ENCODE measurements at regions not wholly inside any gene's neighbourhood (a gene's known extent, or its start where the extent isn't known, plus 50 kb on each side); places are given as distances from the start of the nearest gene placed in this dataset.

- Histone ChIP-seq H3K9me3 (replicated peaks in 1 of 3) (no peaks in the 10 kb centered on the region), H3K27ac (no peak overlapping the region), H3K4me1 (replicated peaks in 1 of 2) (no peaks in the 10 kb centered on the region), H3K4me3 (no peak overlapping the region), H3K36me3 (replicated peaks in 1 of 2) (no peaks in the 10 kb centered on the region), H3K27me3 (no peaks in the 10 kb centered on the region)
- TF ChIP-seq POLR2A (IDR thresholded peaks at IDR 0.05), result no peak
- TF ChIP-seq CTCF (IDR thresholded peaks at IDR 0.05), result no peak
- no peak for DNase-seq
- WGBS, 4 donors, result 85 to 92% (median 87%) methylated on average over 14 to 15 of the region's 15 CpGs
- intact Hi-C loops (cut with DNase I), result no loop called here
These were observed 94.2 kb upstream of the CDK1 start for GRCh38 chr10:60684091-60684490.

- intact Hi-C loops (cut with DNase I), result no loop called here
- Histone ChIP-seq H3K9me3 (replicated peaks in 1 of 3) (no peaks in the 10 kb centered on the region), H3K27ac (no peak overlapping the region), H3K4me3 (no peak overlapping the region), H3K36me3 (replicated peaks in 1 of 2) (no peaks in the 10 kb centered on the region), H3K27me3 (no peaks in the 10 kb centered on the region), H3K4me1 (replicated peaks in 1 of 2) (no peaks in the 10 kb centered on the region)
- DNase-seq, result no peak
- TF ChIP-seq POLR2A (IDR thresholded peaks at IDR 0.05) (no peak), CTCF (IDR thresholded peaks at IDR 0.05) (no peak)
- WGBS, 4 donors, result 61 to 76% (median 67%) methylated on average over 2 of the region's 2 CpGs
These were observed 97.2 kb upstream of the CDK1 start for GRCh38 chr10:60681103-60681502.

- DNase-seq, result no peak
- intact Hi-C loops (cut with DNase I), result no loop called here
- TF ChIP-seq CTCF (IDR thresholded peaks at IDR 0.05) (no peak), POLR2A (IDR thresholded peaks at IDR 0.05) (no peak)
These were observed 98.8 kb upstream of the CDK1 start for GRCh38 chr10:60679388-60679990.

GRCh38 chr10:60678978-60679377 is 99.3 kb upstream of the CDK1 start:
- 68 to 86% (median 80%) methylated on average over 4 of the region's 4 CpGs for WGBS, 4 donors

More at GRCh38 chr10:60679388-60679990, 98.8 kb upstream of the CDK1 start:
- Histone ChIP-seq H3K36me3 (replicated peaks in 1 of 2) (no peaks in the 10 kb centered on the region), H3K4me1 (replicated peaks in 1 of 2) (no peaks in the 10 kb centered on the region), H3K4me3 (no peak overlapping the region), H3K27me3 (no peaks in the 10 kb centered on the region), H3K9me3 (replicated peaks in 1 of 3) (no peaks in the 10 kb centered on the region), H3K27ac (no peak overlapping the region)
- 87 to 91% (median 87%) methylated on average over 10 of the region's 10 CpGs for WGBS, 4 donors

More at GRCh38 chr10:60678978-60679377, 99.3 kb upstream of the CDK1 start:
- no peak for DNase-seq
- no peaks in the 10 kb centered on the region for H3K27me3 ChIP-seq
- H3K4me3 ChIP-seq, result no peak overlapping the region
- H3K4me1 ChIP-seq (replicated peaks in 1 of 2), result no peaks in the 10 kb centered on the region
- H3K36me3 ChIP-seq (replicated peaks in 1 of 2), result no peaks in the 10 kb centered on the region
- H3K9me3 ChIP-seq (replicated peaks in 1 of 3), result no peaks in the 10 kb centered on the region
- TF ChIP-seq POLR2A (IDR thresholded peaks at IDR 0.05), result no peak
- no peak for TF ChIP-seq CTCF (IDR thresholded peaks at IDR 0.05)
- H3K27ac ChIP-seq, result no peak overlapping the region
- intact Hi-C loops (cut with DNase I), result no loop called here

All from adrenal gland (tissue), 9 donors.